Esophagus muscularis mucosa (tissue), 3 donors: ENCODE measurements at regions not wholly inside any gene's neighbourhood (a gene's known extent, or its start where the extent isn't known, plus 50 kb on each side); places are given as distances from the start of the nearest gene placed in this dataset.

Source experiments
- CTCF ChIP-seq, 3 experiments: fragments of 200-600 bp in 2 of 3; fragments of 450-650 bp in 1 of 3; sonication (generic) in 2 of 3; IDR thresholded peaks; one replicate each; pipeline ENCODE4 v1.5.1; 2017 to 2019; ENCODE audit warnings: antibody characterized with exemption in 3 of 3, mild to moderate bottlenecking in 2 of 3, moderate library complexity in 1 of 3
- POLR2A ChIP-seq: fragments of 450-650 bp; IDR thresholded peaks from one replicate; pipeline ENCODE4 v1.6.1; 2017; ENCODE audit warnings: antibody characterized with exemption, moderate library complexity, mild to moderate bottlenecking, low read depth
- POLR2AphosphoS5 ChIP-seq, 2 donors: sonication (generic); formaldehyde crosslinking; IDR thresholded peaks; one replicate each; pipeline ENCODE4 v1.6.1; 2017; ENCODE audit warnings: antibody characterized with exemption in 2 of 2

GRCh38 chr4:128538111-128538882 lies 250.7 kb upstream of the PGRMC2 start:
- TF ChIP-seq CTCF (IDR thresholded peaks at IDR 0.05) = no peak
- TF ChIP-seq POLR2A = no peak
- TF ChIP-seq POLR2AphosphoS5 (IDR thresholded peaks at IDR 0.05) = no peak
